Frontal cortex (tissue), 3 donors: ENCODE measurements at regions not wholly inside any gene's neighbourhood (a gene's known extent, or its start where the extent isn't known, plus 50 kb on each side); places are given as distances from the start of the nearest gene placed in this dataset.
"Not testable (repeated sequence)": the region's sequence is repeated elsewhere in the genome, so short reads cannot be mapped to it uniquely, and the experiment has no call there.

Source experiments
- DNase-seq, 2 donors: peaks; one replicate each; pipeline ENCODE4 v3.0.0; 2012; ENCODE audit warnings: low spot score in 2 of 2
- FAIRE-seq: peaks from 2 replicates; lab custom pipeline; 2012; peaks lifted over from hg19 to GRCh38; lab: Jason Lieb, UNC
- donor health status: control.
- donor health status: control.
- donor health status: control.

DNA sequence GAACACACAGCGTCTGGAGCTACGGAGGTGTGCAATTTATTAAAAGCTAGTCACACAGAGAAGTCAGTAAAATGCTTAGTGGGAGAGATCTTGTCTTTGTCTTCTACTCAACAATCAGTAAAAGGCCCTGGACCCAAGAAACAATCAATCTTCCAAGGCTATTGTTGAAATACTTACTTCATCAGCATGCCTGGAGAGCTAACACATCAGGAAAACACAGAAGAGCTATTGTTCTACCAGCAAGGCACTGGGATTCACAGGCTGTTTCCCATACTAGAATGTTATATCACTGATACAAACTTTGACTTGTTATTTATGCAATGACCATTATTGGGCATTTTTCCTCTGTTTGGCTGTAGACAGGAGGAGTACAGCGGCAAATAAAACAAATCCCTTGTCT, 247.8 kb upstream of the ERCC4 start:
- FAIRE-seq (no peak), DNase-seq (no peak)

DNA sequence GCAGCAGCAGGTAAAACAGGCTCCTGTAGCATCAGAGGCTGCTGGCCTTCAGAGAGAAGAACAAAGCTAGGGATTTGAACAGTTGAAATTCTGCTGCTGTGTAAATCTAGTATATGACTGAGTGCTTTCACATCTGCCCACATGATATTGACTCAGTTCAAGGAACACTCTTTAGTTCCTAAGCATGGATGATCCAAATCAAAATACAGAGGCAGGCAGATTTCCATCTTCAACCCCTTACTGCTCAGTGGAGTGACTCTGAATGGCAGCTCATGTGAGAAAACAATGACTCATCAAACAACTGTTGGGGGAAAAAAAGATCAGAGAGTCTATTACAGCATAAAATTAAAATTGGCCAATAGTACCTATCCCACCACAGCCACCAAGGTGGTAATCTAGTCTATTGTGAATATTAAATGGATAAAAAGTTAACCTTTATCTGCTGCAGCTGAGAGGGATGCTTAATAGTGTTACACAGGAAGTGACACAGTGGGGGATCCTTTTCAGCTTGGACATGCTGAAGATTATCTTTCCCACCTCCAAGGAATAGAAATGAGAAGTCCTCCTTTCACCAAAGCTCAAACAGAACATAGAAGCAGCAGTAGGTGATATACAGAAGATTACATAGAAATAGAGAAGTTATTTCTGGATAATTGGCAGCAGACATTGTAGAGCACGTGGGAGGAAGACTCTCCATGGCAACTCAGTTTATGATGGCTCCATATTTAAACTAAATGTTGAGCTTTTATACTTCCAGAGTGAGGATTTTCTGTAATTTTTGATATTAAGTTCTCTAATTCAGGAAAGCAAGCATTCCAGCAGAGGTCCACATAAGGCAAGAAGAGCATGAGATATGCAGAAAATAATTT, 239.7 kb upstream of the ERCC4 start:
- FAIRE-seq (no peak), DNase-seq (no peak)

DNA sequence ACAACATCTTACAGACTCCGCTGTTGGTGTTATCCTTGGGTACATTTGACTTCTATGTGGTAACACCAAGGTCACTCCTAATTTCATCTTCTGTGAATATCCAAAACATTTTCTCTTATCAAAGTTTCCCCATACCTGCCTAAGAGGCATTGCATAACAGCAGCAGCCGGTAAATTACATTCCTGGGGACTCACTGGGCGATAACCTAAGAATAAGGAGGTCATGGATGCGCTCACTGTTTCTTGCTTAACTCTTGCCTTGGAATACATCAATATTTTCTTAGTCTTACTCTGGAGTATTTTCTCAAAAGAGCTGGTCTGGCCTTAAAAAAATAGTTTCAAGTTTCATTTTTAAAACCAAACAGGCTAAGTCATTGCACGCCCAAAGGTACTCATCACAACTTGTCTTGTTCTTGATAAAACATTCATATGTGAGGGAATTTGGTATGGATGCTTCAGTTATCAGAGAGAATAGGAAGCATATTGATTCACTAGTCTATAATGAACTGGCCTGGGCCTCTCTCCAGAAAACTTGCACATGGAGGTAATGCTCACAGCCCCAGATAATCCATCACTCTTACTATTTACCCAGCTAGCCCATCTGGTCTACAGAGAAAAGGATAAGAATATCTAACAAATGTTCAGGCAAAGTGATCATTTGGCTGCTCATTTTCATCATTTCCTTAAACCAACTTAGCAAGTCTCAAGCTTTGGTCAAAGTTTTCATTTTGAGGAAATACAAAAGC, 235.0 kb upstream of the ERCC4 start:
- FAIRE-seq (no peak), DNase-seq (no peak)

DNA sequence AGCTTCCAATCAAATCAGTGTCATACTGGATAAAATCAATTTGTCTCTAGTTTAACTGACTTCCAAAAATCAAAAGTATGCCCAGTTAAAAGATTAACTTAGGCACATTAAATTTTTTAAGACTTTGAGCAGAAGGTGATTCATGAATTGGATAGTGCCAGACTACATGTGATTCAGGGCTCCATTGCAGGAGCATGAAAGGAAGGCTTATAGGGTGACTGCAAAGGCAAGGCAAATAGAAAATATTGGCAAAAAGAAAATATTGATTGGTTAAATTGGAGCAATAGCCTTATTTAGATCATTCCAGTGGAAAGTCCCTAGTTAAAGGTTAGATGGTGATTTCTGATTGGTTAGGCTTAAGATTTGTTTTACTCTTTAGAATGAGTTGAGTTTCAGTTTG, 223.9 kb upstream of the ERCC4 start:
- no peak for FAIRE-seq
- DNase-seq: no peak

DNA sequence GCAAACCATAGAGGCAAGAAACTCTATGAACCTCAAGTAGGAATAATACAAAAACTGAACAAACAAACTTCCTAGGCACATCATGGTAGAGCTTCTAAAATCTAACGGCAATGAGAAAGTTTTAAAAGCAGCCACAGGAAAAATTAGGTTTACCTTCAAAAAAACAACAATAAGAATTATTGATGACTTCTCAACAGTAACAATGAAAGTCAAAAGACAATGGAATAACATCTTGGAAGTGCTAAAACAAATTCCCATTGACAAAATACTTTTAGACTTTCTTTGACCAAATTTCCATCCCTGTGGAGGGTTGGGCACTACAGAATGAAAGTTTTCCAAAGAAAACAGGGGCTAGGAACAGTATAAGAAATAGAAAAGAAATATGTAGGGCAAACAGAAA, 222.9 kb upstream of the ERCC4 start:
- no peak for FAIRE-seq

DNA sequence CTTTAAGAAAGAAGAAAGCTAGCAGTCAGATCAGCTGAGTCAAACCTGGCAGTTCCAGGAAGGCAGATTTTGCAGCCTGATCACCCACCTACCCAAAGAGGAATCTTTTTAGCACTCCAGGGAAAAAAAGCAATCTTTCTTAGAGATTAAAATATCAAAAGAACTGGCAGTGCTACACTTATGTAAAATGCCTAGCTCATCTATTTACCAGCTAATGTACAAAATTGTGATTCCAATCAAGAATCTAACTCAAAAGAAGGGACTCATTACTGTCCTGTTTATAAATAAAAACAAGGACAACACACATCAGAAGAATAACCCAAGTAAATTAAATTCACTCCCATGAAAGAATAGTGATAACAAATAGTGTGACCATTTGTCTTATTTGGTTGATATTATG, 222.4 kb upstream of the ERCC4 start:
- DNase-seq: no peak
- FAIRE-seq: no peak

More for the DNA sequence above, 222.9 kb upstream of the ERCC4 start:
- DNase-seq: no peak

DNA sequence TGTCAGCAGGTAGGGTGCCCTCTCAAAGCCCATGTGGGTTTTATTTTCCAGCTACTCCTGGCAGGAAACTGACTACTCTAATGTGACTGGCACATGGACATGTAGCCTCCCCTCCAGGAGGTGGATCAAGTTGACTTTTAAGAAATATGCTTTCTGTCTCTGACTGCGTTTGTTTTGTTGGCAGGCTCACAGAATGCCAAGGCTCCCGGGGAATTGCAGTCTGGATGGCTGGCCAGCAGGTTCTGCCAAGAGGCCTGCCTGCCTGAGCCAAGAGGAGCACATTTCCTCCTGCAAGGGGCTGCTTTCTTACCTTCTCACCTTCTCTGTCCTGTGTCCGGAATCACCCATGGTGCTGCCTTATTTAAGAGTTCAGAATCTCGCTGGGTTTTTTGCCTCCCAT, 217.3 kb upstream of the ERCC4 start:
- FAIRE-seq (no peak), DNase-seq (no peak)

DNA sequence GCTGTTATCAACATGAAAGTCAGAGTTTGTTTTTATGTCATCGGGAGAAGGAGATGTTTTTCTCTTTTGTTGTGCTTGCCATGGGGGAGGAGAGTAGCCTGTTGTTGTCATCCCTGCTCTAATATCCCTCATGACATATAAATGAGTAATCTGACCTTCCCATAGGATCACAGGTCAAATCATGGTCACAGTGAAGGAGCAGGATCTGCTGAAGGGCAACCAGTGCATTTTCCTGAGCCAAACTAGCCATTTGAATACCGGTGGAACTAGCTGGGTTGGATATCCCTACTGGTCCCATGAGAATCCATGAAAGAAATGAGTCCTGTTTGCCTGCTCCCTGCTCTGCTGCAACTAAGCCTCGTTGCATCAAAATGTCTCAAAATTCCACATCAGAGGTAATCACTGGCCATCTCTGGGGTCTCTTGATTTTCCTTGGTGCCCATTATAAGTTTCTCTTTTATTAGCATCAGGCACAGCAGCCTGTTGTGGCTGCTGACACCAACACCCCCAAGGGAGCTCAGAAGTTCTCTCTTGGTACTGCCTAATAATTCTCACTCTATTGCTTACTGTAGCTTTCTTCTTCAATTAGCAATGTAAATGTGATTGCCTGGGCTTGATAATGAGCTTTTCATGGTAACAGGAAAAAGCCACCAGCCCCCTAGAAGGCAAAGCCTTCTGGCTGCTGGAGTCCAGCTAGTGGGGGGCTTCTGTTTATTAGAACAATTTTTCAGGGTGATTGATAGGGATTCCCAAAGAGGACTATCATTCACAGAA, 211.4 kb upstream of the ERCC4 start:
- no peak for FAIRE-seq
- no peak for DNase-seq

DNA sequence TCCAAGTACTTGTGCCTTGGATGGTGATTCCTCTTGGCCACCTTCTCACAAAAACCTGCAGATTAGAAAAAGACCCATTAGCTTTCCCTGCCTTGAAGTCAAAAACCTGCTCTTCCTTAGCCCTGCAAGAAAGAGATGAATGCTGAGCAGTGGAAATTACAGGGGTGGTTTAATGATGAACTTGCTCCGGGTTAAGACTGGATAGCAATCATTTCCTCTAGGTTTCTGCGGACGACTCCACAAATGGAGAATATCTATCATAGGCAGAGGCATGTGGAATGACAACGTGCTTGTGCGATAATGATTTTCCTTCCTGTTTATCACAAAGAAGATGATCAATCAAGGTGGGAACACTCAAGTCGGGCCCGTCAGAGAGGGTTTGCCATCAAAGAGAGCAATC, 201.2 kb upstream of the ERCC4 start:
- DNase-seq (no peak), FAIRE-seq (no peak)

DNA sequence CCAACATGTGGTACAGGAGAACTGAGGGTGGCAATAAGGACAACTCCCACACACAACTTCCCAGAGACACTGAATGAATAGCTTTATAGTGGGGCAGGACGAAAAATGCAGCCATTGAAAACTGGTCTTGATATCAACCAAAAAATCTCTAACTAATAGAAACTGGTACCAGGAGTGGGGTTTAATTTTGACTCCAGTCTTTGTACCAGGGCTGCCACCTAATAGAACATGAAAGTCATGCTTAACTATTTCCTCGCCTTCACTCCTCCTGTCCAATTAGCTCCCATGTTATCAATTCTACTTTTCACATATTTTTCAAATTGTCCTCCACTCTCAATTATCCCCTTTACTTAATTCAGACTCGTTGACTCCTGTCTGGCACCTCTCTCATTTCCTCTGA, 192.0 kb upstream of the ERCC4 start:
- DNase-seq (no peak), FAIRE-seq (no peak)

DNA sequence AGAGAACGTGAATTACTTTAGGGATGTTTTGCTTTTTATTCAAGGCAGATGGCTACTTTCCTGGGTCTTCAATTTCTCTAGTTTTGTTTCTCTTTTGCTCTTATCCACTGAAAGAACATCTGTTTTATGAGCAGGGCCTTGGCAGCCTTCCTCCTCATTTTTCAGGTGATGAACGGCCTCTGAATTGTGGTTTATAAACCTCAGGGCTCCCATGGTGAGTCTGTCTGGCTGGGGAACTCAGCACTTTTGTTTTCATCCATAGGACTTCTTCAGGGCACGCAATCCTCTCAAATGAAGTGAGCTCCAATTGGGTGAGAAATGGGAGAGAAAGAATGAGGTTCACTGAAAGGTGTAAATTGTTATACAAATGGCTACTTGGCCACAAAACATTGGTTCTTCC, 186.4 kb upstream of the ERCC4 start:
- FAIRE-seq (no peak), DNase-seq (no peak)

DNA sequence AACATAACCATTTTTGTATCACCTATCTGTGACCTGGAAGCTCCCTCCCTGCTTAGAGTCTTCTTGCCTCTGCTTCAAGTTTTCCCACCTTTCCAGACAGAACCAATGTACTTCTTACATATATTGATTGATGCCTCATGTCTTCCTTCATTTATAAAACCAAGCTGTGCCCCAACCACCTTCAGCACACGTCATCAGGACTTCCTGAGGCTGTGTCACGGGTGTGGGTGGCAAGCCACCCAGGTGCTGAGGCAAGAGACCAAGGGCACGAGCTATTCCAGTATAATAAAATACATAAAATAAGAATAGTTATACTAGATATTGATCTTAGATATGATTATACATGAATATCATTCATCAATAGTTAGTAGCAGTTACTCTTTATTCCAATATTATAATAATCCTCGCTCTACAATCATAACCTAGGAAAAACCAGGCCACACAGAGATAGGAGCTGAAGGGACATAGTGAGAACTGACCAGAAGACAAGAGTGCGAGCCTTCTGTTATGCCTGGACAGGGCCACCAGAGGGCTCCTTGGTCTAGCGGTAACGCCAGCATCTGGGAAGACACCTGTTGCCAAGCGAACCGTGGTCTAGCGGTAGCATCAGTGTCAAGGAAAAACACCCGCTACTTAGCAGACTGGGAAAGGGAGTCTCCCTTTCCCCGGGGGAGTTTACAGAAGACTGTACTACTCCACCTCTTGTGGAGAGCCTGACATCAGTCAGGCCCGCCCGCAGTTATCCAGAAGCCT, 180.2 kb upstream of the ERCC4 start:
- not testable (repeated sequence) for FAIRE-seq, DNase-seq

DNA sequence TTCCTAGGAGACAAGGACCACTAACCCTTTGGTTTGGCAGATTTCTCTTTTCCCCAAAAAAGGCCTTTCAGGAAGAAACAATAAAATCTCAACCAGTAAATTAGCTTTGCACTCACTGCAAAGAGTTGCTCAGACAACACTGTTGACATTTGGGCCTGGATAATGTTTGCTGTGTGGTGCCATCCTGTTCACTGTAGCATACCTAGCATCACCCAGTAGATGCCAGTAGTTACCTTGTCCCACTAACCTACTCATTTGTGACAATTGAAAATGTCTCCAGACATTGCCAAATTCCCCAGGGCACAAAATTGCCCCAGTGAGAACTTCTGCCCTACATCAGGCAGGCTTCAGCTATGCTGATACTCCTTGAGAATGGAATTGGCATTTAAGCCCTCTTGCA, 177.0 kb upstream of the ERCC4 start:
- FAIRE-seq: no peak
- DNase-seq: no peak

DNA sequence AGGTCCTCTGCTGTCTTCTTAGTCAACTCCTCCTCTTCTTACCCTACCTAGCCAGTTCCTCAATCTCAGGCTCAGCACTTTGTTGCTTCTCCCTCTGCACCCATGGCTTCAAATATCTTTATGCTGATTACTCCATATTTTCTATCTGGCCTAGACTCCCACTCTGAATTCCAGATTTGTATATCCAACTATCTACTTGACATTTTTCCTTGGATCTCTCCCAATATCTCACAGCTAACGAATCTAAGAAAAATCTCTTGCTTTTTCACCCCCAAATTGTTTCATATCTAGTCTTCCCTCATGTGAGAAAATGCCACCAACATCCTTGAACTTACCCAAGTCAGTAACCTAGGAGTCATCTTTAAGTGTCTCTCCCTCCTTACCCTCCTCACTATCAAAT, 176.4 kb upstream of the ERCC4 start:
- DNase-seq: no peak

DNA sequence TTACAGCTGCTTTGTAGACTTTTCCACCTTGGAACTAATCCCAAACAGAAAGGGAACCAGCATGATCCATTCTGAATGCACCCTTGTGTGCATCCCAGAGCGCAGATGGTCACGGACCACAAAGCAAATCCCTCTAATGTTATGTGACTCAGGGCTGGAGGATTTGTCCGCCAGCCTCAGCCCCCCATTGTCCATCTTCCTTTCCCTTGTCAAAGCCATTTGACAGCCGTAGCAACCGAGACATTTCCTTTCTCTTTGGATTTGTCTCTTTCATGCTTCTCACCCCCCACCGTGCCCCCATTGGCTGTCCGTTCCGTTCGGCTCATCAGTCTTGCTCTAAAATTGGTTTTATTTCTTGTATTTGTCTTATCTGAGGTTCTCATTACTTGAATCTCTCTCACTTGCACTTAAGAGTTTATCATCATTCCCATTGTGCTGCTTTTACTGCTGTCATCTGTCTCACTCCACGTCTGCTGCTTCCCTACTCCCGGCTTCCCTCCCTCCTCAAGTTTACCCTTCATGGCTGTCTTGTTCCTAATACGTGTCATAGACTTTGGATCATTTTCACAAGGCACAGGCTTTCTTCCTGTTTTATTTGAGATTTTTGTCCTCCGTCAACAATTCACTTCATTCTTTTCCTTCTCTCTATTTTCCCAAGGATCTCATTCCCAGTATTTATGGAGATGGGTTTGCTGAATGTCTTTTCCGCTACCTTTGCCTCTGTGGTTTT, 163.4 kb upstream of the ERCC4 start:
- DNase-seq (no peak), FAIRE-seq (no peak)

More for the DNA sequence above, 176.4 kb upstream of the ERCC4 start:
- no peak for FAIRE-seq

DNA sequence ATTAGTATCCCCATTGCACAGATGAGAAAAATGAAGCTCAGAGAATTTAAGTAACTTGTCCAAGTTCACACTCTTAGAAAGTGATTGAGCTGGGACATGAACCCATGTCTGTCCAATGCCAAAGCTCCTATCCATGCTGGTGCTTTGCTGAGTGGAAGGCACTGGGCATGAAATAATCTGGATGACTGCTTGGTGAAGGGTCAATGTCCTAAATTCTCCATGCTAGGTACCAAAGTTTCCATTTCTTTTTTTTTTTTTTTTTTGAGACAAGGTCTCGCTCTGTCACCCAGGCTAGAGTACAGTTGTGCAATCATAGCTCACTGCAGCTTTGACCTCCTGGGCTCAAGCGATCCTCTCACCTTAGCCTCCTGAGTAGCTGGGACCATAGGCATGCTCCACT, 153.6 kb upstream of the ERCC4 start:
- DNase-seq (no peak), FAIRE-seq (no peak)

DNA sequence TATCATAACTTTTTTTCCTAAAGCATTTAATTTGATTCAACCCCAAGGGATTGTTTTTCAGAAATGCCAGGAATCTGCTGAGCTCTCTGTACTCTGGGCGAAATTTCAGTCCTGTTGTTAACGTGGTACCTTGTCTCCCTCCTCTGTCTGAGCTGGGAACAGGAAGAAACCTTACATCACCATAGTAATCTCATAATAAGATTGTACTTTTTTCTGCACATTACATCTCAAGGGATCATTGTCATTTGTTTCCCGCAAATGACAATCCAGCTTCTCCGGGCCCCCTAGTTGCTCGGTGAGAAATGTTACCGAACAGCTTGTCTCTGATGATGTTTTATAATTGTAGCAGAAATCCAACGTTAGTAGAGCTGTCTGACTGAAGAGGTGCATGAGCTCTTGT, 152.7 kb upstream of the ERCC4 start:
- FAIRE-seq: no peak
- DNase-seq: no peak

DNA sequence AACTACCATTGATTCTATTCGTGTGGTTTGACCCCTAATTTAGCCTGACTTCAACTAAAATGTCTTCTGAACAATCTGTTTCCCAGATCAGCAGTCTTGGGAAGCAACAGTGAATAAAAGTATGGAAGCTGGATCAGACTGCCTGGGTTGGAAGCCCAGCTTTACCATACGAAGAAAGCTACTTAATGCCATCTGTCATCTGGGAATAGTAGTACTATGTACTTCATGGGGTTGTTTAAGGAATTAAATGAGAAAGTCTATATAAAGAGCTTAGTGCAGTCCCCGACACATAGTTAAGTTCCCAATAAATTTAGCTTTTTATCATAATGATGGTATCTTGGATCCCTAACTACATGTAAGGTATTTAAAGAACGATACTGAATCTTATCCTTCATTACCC, 151.5 kb upstream of the ERCC4 start:
- FAIRE-seq: no peak
- DNase-seq: no peak

DNA sequence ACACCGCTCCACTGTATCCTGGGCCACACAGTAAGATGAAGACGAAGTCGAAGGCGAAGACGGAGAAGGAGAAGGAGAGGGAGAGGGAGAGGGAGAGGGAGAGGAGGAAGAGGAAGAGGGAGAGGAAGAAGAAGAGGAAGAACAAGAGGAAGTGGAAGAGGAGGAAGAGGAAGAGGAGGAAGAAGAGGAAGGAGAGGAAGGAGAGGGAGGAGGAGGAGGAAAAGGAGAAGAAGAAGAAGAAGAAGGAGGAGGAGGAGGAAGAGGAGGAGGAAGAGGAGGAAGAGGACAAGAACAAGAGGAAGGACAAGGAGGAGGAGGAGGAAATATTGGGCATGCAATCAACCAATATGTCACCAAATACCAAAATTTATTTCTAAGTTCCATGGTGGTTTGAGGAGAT, 149.5 kb upstream of the ERCC4 start:
- FAIRE-seq: no peak
- DNase-seq: no peak
